Panc1 (cell line): ENCODE measurements at regions not wholly inside any gene's neighbourhood (a gene's known extent, or its start where the extent isn't known, plus 50 kb on each side); places are given as distances from the start of the nearest gene placed in this dataset.

Experiments used
- POLR2AphosphoS5 ChIP-seq: IDR thresholded peaks from 2 replicates; pipeline ENCODE4 v1.6.1; 2012; ENCODE audit warnings: mild to moderate bottlenecking, low read depth, low read length, moderate library complexity
- SIN3A ChIP-seq: IDR thresholded peaks from 2 replicates; pipeline ENCODE4 v1.6.1; 2012; ENCODE audit warnings: low read depth, mild to moderate bottlenecking, low read length, moderate library complexity, borderline replicate concordance; ENCODE audit not compliant: insufficient read depth
- TCF7L2 ChIP-seq: IDR thresholded peaks from 2 replicates; pipeline ENCODE4 v1.6.1; 2011; ENCODE audit warnings: mild to moderate bottlenecking, low read depth, low read length, inconsistent platforms
- TF ChIP-seq, protein P1 (sequence below): fragments of 450-650 bp; IDR thresholded peaks from 2 replicates; pipeline ENCODE4 v1.5.1; 2017; ENCODE audit warnings: mild to moderate bottlenecking

DNA sequence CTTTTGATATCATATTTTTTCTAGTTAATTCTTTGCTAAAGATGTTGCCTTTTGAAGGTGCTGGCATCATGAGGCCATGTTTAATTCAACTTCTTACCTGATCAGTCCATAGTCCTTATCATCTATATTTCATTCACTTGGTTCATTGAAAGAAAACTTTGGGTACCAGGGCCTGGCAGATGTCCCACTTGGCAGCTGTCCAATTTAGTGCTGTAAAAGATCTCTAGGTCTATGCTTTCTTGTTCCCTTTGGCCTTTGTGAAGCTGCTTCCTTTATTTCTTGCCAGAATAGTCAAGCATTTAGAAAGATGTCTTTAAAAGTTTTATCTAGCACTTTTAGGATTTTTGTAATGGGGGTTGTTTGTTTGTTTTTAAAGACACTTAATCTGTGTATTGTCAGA is 61.7 kb upstream of the EYA4 start:
- TF ChIP-seq, protein P1, sequence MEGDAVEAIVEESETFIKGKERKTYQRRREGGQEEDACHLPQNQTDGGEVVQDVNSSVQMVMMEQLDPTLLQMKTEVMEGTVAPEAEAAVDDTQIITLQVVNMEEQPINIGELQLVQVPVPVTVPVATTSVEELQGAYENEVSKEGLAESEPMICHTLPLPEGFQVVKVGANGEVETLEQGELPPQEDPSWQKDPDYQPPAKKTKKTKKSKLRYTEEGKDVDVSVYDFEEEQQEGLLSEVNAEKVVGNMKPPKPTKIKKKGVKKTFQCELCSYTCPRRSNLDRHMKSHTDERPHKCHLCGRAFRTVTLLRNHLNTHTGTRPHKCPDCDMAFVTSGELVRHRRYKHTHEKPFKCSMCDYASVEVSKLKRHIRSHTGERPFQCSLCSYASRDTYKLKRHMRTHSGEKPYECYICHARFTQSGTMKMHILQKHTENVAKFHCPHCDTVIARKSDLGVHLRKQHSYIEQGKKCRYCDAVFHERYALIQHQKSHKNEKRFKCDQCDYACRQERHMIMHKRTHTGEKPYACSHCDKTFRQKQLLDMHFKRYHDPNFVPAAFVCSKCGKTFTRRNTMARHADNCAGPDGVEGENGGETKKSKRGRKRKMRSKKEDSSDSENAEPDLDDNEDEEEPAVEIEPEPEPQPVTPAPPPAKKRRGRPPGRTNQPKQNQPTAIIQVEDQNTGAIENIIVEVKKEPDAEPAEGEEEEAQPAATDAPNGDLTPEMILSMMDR: no peak
- no peak for TF ChIP-seq POLR2AphosphoS5
- TF ChIP-seq TCF7L2: no peak
- no peak for TF ChIP-seq SIN3A
